OCI-LY3 (cell line): ENCODE measurements at regions not wholly inside any gene's neighbourhood (a gene's known extent, or its start where the extent isn't known, plus 50 kb on each side); places are given as distances from the start of the nearest gene placed in this dataset.
"Not testable (repeated sequence)": the region's sequence is repeated elsewhere in the genome, so short reads cannot be mapped to it uniquely, and the experiment has no call there.

Source experiments
- CTCF ChIP-seq: fragments of 200-600, 300-600 bp; sonication (generic); IDR thresholded peaks from 2 replicates; pipeline ENCODE4 v1.5.1; 2014; ENCODE audit warnings: antibody characterized with exemption, low read length, low read depth
- EZH2phosphoT487 ChIP-seq: fragments of 200-600 bp; shearing (Covaris generic); IDR thresholded peaks from 2 replicates; pipeline ENCODE4 v1.6.1; 2018; ENCODE audit warnings: antibody characterized with exemption, mixed run types, low read depth

- TF ChIP-seq CTCF, EZH2phosphoT487: not testable (repeated sequence)
Observed at GRCh38 chr4:134483514-134483913, 281.9 kb upstream of the PABPC4L start.
